GM12872 (cell line): ENCODE measurements at regions not wholly inside any gene's neighbourhood (a gene's known extent, or its start where the extent isn't known, plus 50 kb on each side); places are given as distances from the start of the nearest gene placed in this dataset.

Experiments
- TF ChIP-seq, protein P1 (sequence below): IDR thresholded peaks from 3 replicates; pipeline ENCODE4 v1.5.1; 2011; ENCODE audit warnings: low read depth, mild to moderate bottlenecking, low read length, moderate library complexity; ENCODE audit not compliant: insufficient read depth

DNA sequence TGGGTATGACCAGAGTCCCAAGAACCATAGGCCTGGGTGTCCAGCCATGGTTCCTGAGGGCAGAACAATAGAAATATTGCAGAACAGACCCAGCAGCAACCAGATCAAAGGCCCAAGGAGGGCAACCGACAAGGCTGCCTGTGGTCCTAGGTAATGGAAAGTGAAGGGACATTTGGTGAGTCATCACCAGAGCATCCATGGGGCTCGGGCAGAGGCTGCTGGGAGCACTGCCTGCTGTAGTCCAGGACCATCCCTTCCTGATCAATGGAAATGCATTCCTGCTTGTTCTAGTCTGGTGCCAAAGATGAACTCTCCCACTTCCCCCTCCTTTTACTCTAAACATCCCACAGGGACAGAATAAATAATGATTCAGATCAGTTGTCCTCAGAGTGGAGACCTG lies 172.8 kb upstream of the CACNA1E start:
- TF ChIP-seq, protein P1, sequence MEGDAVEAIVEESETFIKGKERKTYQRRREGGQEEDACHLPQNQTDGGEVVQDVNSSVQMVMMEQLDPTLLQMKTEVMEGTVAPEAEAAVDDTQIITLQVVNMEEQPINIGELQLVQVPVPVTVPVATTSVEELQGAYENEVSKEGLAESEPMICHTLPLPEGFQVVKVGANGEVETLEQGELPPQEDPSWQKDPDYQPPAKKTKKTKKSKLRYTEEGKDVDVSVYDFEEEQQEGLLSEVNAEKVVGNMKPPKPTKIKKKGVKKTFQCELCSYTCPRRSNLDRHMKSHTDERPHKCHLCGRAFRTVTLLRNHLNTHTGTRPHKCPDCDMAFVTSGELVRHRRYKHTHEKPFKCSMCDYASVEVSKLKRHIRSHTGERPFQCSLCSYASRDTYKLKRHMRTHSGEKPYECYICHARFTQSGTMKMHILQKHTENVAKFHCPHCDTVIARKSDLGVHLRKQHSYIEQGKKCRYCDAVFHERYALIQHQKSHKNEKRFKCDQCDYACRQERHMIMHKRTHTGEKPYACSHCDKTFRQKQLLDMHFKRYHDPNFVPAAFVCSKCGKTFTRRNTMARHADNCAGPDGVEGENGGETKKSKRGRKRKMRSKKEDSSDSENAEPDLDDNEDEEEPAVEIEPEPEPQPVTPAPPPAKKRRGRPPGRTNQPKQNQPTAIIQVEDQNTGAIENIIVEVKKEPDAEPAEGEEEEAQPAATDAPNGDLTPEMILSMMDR, result no peak

DNA sequence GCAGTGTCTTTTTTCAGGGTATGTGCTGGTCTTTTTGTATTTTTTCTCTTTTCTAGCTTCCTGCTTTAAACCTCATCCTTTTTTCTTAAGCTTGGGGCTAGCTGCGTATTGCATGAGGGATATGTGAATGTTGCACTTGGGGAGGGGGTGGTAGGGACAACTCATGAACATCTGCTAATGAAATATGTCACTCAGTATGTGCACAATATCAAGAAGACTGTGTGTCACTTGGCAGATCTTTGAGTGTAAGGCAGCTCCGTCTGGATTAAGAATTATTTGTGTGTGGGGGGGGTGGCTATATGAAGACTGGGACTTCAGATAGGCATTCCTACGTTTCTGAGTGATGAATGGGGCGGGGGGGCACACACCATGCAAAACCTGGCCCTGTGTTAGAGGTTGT lies 170.4 kb upstream of the CACNA1E start:
- TF ChIP-seq, protein P1, result no peak

DNA sequence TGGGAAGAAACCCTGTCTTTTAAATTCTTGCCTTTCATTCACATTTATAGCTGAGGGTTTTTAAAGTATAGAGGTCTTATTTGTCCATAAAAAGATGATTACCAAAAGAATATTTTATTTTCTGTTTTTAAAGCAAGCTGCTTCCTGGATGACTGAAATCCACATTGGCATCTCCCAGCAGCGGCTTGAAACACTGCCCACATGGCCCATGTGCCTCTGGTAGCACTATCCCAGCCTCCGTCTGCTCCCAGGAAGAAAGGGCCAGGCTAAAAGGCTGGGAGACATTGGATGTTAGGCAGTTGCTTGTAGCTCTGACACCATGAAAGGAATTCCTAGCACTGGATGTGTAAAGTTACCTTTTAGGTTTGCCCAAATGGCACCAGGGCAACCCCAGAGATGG lies 169.9 kb upstream of the CACNA1E start:
- TF ChIP-seq, protein P1, result no peak

DNA sequence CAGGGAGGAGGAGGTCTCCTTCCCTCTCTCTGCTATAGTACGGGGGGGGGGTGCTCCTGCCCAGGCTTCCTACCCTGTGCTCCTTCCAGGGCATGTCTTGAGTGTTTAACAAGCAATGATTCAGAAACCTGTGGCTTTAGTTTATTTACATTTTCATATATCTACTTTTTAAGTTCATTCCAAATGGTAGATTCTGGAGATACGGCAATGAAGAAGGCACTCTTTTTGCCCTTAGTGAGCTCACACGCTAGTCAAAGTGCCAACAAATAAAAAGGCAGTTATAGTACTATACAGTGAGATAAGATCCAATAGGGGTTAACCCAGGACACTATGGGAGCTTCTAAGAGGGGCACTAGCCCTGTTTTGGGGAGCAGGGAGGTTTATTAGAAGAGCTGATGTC lies 169.3 kb upstream of the CACNA1E start:
- TF ChIP-seq, protein P1, result no peak

DNA sequence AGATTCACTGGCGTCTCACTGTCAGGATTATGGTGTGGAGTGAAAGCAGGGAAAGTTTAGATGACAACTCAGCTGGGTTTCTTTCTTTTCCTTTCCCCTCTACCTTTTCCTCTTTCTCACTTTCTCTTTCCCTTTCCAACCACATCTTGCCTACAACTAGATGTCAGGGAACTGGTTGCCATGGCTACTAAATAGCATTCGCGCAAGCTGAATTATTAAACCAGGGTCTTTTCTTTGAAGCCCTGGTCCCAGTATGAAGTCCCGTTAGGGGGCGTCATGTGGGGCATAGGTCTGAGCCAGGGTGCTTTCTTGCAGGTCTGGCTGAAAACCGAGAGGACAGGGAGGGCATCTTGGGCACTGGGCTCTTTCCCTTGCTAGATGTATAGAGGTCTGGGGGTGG lies 168.4 kb upstream of the CACNA1E start:
- TF ChIP-seq, protein P1, result no peak

DNA sequence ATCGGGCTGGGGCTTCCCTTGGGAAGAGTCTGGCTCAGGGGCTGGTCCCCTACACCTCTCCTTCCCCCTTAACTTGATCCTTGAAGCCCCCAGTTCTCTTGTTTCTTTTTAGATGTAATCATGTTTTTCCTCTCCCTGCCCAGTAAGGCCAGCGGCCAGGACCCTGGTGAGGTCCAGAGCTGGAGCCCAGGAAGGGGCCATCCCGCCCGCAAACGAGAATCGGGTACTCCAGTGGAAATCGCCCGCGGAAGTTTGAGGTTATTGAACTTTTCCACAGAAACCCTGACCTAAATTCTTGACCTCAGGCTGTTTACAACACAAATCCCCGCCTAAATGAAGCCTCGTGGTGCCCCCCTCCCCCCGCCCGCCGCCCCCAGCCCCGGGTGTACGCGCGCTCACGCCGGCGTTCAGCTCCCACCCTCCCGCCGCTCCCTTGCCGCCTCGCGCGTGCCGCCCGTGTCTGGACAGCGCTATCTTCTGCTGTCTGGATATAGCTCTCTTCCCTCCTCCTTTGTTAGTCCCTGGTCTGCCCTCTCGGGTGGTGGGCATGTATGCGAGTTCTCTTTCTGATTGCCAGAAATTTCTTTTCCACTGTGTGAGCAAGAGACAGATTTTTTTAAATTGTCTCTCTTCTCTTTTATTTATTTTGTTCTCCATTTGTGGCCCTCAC lies 165.9 kb upstream of the CACNA1E start:
- TF ChIP-seq, protein P1, result no peak

DNA sequence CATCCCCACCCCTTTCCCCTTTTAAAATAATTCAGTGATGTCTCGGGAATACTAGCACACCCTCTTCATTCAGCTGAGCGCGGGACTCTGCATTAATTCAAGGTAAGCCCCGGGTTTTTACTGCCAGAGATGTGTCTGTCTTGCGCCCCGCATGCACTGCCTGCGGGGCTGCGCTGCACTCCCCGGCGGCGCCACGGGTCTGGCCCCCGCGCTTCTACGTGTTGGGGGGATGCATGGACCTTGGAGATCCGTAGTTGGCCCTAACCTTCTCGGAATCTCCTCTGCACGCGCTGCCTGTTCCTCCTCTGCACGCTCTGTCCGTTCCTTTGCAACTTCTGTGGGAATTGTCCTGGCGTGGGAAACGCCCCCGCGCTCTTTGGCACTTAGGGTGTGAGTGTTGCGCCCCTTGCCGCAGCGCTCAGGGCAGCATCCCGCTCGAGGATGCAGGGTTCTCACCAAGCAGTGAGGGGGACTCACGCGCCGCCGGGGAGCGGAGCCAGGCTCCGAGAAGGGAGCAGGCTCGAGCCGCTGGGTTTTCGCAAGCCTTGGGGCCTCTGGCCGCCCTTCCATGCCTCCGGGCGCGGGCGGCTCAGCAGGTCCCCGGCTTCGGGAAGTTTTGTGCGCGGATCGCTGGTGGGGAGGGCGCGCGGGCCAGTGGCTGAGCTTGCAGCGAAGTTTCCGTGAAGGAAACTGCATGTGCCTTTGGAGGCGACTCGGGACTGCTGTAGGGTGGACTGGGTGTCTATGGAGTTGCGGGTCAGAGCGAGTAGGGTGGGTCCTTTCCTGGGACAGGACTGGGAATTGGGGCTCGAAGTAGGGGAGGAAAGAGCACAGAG lies 165.1 kb upstream of the CACNA1E start:
- TF ChIP-seq, protein P1, result no peak
